Heart left ventricle (tissue), 16 donors: ENCODE measurements at regions not wholly inside any gene's neighbourhood (a gene's known extent, or its start where the extent isn't known, plus 50 kb on each side); places are given as distances from the start of the nearest gene placed in this dataset.

ENCODE experiments used
- ATAC-seq, 4 donors: fragments of 200-7000 bp; cut with Tn5 transposase; one replicate each; pipeline ENCODE4 v1.9.1; 2020 to 2022; ENCODE audit warnings: moderate library complexity in 4 of 4, mild to moderate bottlenecking in 3 of 4, moderate number of reproducible peaks in 1 of 4
- DNase-seq, 5 donors: peaks; one replicate each; pipeline ENCODE4 v3.0.0-alpha.2; 2020
- H3K27ac ChIP-seq, 12 donors: fragments of 200-600 bp; sonication (generic) in 4 of 12; one replicate each; pipeline versions ENCODE4 v1.5.0 to v1.8.0; 2016 to 2022; ENCODE audit warnings: mild to moderate bottlenecking in 2 of 12
- H3K27me3 ChIP-seq, 9 donors: fragments of 200-600 bp; sonication (generic) in 2 of 9; one replicate each; pipeline versions ENCODE4 v1.5.1 to v1.8.0; 2016 to 2022; ENCODE audit warnings: mild to moderate bottlenecking in 3 of 9
- H3K36me3 ChIP-seq, 9 donors: fragments of 200-600 bp; sonication (generic) in 2 of 9; one replicate each; pipeline versions ENCODE4 v1.5.0 to v1.8.0; 2018 to 2022; ENCODE audit warnings: mild to moderate bottlenecking in 2 of 9
- H3K4me1 ChIP-seq, 12 donors: fragments of 200-600 bp; sonication (generic) in 4 of 12; one replicate each; pipeline versions ENCODE4 v1.5.0 to v1.8.0; 2016 to 2022; ENCODE audit warnings: mild to moderate bottlenecking in 3 of 12
- H3K4me3 ChIP-seq, 12 donors: fragments of 200-600 bp; sonication (generic) in 4 of 12; one replicate each; pipeline versions ENCODE4 v1.5.0 to v1.8.0; 2017 to 2022; ENCODE audit warnings: mild to moderate bottlenecking in 9 of 12, moderate library complexity in 4 of 12
- H3K9me3 ChIP-seq, 12 donors: fragments of 200-600 bp; sonication (generic) in 4 of 12; one replicate each; pipeline versions ENCODE4 v1.5.0 to v1.8.0; 2016 to 2022; ENCODE audit warnings: mild to moderate bottlenecking in 1 of 12
- CTCF ChIP-seq, 12 donors: fragments of 200-600 bp; sonication (generic) in 4 of 12; IDR thresholded peaks; one replicate each; pipeline versions ENCODE4 v1.5.0 to v1.8.0; 2018 to 2022; ENCODE audit warnings: antibody characterized with exemption in 12 of 12, mild to moderate bottlenecking in 5 of 12
- POLR2A ChIP-seq, 2 donors: fragments of 450-650 bp; IDR thresholded peaks; one replicate each; pipeline ENCODE4 v1.6.1; 2017; ENCODE audit warnings: antibody characterized with exemption in 2 of 2, mild to moderate bottlenecking in 2 of 2, moderate library complexity in 2 of 2
- WGBS, 4 donors: extraction: QIAGEN DNeasy Blood & Tissue Kit in 2 of 4; methylation state at CpG; one replicate each; pipeline versions ENCODE4 v1.1.5 to v1.1.7; 2013 to 2018; 5-methylcytosine and 5-hydroxymethylcytosine counted together
- intact Hi-C, 10 donors: fragments of 100-400 bp; cut with DNase I; formaldehyde crosslinking; loops; one replicate each; pipeline versions ENCODE4 v1.11.1 to v1.14.2; 2022
- donor health status: ischemic (EF 13 %, LVEDD 7.1; RV severe dilation, severe dysfunction).
- donor health status: healthy with polysubstance abuse.
- donor health status: DM: no; HTN: yes; CAD: no.
- donor health status: DM: no; HTN: no; CAD: no.
- donor health status: ischemic (EF 25% LVEDD 6.9; RV normal size, moderate dysfunction).
- donor health status: ischemic (EF 25% LVEDD 5.7; RV mildly dilated, moderate dysfunction).
- donor health status: healthy.
- donor health status: DM: yes; HTN: yes; CAD: no.
- donor health status: ischemic (EF 35%, LVEDD 5.7; RV mildly dilated, moderate dysfunction).
- donor health status: nonischemic (EF 11% LVEDD 7.7; RV severe dilation, severe dysfunction).
- donor health status: DM: yes; HTN: yes; CAD: no.
- donor health status: PGD.
- donor health status: ischemic (EF 29% LVEDD 5.4; RV normal size, mild dysfunction).
- donor health status: nonischemic (EF 23%, LVEDD 6.1; RV moderate dilation, normal function).

- DNase-seq, result no peak
- ATAC-seq, result peak in 1 of 4 donors; percentile 90
- Histone ChIP-seq H3K4me1 (peaks cover 0 to 16% (median 0%) of the 10 kb centered on the region in 12 donors), H3K4me3 (no peak overlapping the region), H3K27me3 (no peaks in the 10 kb centered on the region), H3K27ac (peak overlapping the region in 1 of 12 donors; percentile 4), H3K9me3 (peaks cover 0 to 15% (median 3%) of the 10 kb centered on the region in 12 donors), H3K36me3 (no peaks in the 10 kb centered on the region)
- 69 to 81% (median 74%) methylated on average over 2 of the region's 2 CpGs for WGBS, 4 donors
- intact Hi-C loops, result no loop called here
- no peak for TF ChIP-seq POLR2A (IDR thresholded peaks at IDR 0.05)
- no peak for TF ChIP-seq CTCF (IDR thresholded peaks at IDR 0.05)
Measured at GRCh38 chr9:13847270-13847669, 466.7 kb downstream of the NFIB start.

- no peak overlapping the region for H3K4me3 ChIP-seq
Measured at GRCh38 chr9:13845460-13845859, 468.5 kb downstream of the NFIB start.

GRCh38 chr9:13841746-13842462 lies 472.0 kb downstream of the NFIB start:
- H3K36me3 ChIP-seq, result no peaks in the 10 kb centered on the region
- H3K27ac ChIP-seq, result peak overlapping the region in 11 of 12 donors; percentile 9 to 81 (median 65)
- TF ChIP-seq POLR2A (IDR thresholded peaks at IDR 0.05) (no peak), CTCF (IDR thresholded peaks at IDR 0.05) (no peak)
- H3K4me1 ChIP-seq, result peaks cover 0 to 9% (median 0%) of the 10 kb centered on the region in 12 donors
- 40 to 56% (median 44%) methylated on average over 7 of the region's 7 CpGs for WGBS, 4 donors
- peak overlapping the region in 2 of 12 donors; percentile 0 to 5 for H3K4me3 ChIP-seq
- ATAC-seq, result peak; percentile 86 to 97 (median 95)
- peak; percentile 38 to 65 (median 46) for DNase-seq
- intact Hi-C loops, result loop anchor here in 1 of 10 donors (5.0 kb wide), 1 partner anchor 75 kb away; no protein-coding TSS in a partner anchor
- H3K9me3 ChIP-seq, result peaks cover 0 to 19% (median 3%) of the 10 kb centered on the region in 12 donors
- H3K27me3 ChIP-seq, result no peaks in the 10 kb centered on the region

More at GRCh38 chr9:13845460-13845859, 468.5 kb downstream of the NFIB start:
- intact Hi-C loops, result no loop called here
- H3K27me3 ChIP-seq, result no peaks in the 10 kb centered on the region
- no peak for DNase-seq
- H3K4me1 ChIP-seq, result peaks cover 0 to 20% (median 0%) of the 10 kb centered on the region in 12 donors
- peaks cover 0 to 15% (median 3%) of the 10 kb centered on the region in 12 donors for H3K9me3 ChIP-seq
- no peaks in the 10 kb centered on the region for H3K36me3 ChIP-seq
- no peak overlapping the region for H3K27ac ChIP-seq
- no peak for TF ChIP-seq CTCF (IDR thresholded peaks at IDR 0.05)
- WGBS, 4 donors, result 23 to 46% (median 28%) methylated on average over 2 of the region's 2 CpGs
- no peak for ATAC-seq

GRCh38 chr9:13832446-13832845 lies 481.5 kb downstream of the NFIB start:
- Histone ChIP-seq H3K36me3 (no peaks in the 10 kb centered on the region), H3K4me1 (no peaks in the 10 kb centered on the region), H3K27me3 (no peaks in the 10 kb centered on the region), H3K4me3 (no peak overlapping the region), H3K27ac (no peak overlapping the region), H3K9me3 (peaks cover 0 to 17% (median 0%) of the 10 kb centered on the region in 12 donors)
- no peak for ATAC-seq
- no peak for DNase-seq
- intact Hi-C loops, result no loop called here
- TF ChIP-seq CTCF (IDR thresholded peaks at IDR 0.05) (no peak), POLR2A (IDR thresholded peaks at IDR 0.05) (no peak)
